Smooth muscle cell (in vitro differentiated cells): ENCODE measurements at regions not wholly inside any gene's neighbourhood (a gene's known extent, or its start where the extent isn't known, plus 50 kb on each side); places are given as distances from the start of the nearest gene placed in this dataset.
A peak's percentile ranks its signal among the peaks of the same experiment; 100 is the strongest.

Experiments used
- DNase-seq: peaks from one replicate; lab custom pipeline; 2025; ENCODE audit not compliant: unreplicated experiment; lab: John Stamatoyannopoulos, UW
- H2AFZ ChIP-seq: fragments of 200-600 bp; sonication (generic); 2 replicates; pipeline ENCODE4 v1.6.0; 2016; ENCODE audit warnings: antibody characterized with exemption, low read depth, mild to moderate bottlenecking
- H3F3A ChIP-seq: fragments of 200-600 bp; sonication (generic); 2 replicates; pipeline ENCODE4 v1.6.0; 2017; ENCODE audit warnings: antibody characterized with exemption, low read depth
- H3K27ac ChIP-seq: fragments of 200-600 bp; sonication (generic); 2 replicates; pipeline ENCODE4 v1.5.1; 2016; ENCODE audit warnings: low read depth, mild to moderate bottlenecking
- H3K27me3 ChIP-seq: fragments of 200-600 bp; sonication (generic); 2 replicates; pipeline ENCODE4 v1.6.1; 2016; ENCODE audit warnings: low read depth, mild to moderate bottlenecking
- H3K36me3 ChIP-seq: fragments of 200-600 bp; sonication (generic); 2 replicates; pipeline ENCODE4 v1.5.1; 2016; ENCODE audit warnings: low read depth
- H3K4me1 ChIP-seq: fragments of 200-600 bp; sonication (generic); 2 replicates; pipeline ENCODE4 v1.5.1; 2016; ENCODE audit warnings: low read depth
- H3K4me2 ChIP-seq: fragments of 200-600 bp; sonication (generic); 2 replicates; pipeline ENCODE4 v1.6.0; 2016; ENCODE audit warnings: mild to moderate bottlenecking
- H3K4me3 ChIP-seq: fragments of 200-600 bp; sonication (generic); 2 replicates; pipeline ENCODE4 v1.5.1; 2016; ENCODE audit warnings: mild to moderate bottlenecking
- H3K79me2 ChIP-seq: fragments of 200-600 bp; sonication (generic); 2 replicates; pipeline ENCODE4 v1.6.0; 2016; ENCODE audit warnings: low read depth, mild to moderate bottlenecking
- H3K9ac ChIP-seq: fragments of 200-600 bp; sonication (generic); 2 replicates; pipeline ENCODE4 v1.6.0; 2016; ENCODE audit warnings: low read depth
- H3K9me3 ChIP-seq: fragments of 200-600 bp; sonication (generic); replicated peaks from 2 replicates; pipeline ENCODE4 v1.5.1; 2016; ENCODE audit warnings: low read depth
- H4K20me1 ChIP-seq: fragments of 200-600 bp; sonication (generic); 2 replicates; pipeline ENCODE4 v1.6.0; 2016; ENCODE audit warnings: low read depth
- WGBS: methylation state at CpG from one replicate; pipeline ENCODE4 v1.1.7; 2016; ENCODE audit warnings: low lambda C conversion rate; 5-methylcytosine and 5-hydroxymethylcytosine counted together
- TF ChIP-seq, protein P1 (sequence below): fragments of 200-600 bp; sonication (generic); IDR thresholded peaks from 2 replicates; pipeline ENCODE4 v1.5.1; 2017; ENCODE audit warnings: borderline replicate concordance, mild to moderate bottlenecking, antibody characterized with exemption; ENCODE audit not compliant: insufficient read depth, poor library complexity, severe bottlenecking

DNA sequence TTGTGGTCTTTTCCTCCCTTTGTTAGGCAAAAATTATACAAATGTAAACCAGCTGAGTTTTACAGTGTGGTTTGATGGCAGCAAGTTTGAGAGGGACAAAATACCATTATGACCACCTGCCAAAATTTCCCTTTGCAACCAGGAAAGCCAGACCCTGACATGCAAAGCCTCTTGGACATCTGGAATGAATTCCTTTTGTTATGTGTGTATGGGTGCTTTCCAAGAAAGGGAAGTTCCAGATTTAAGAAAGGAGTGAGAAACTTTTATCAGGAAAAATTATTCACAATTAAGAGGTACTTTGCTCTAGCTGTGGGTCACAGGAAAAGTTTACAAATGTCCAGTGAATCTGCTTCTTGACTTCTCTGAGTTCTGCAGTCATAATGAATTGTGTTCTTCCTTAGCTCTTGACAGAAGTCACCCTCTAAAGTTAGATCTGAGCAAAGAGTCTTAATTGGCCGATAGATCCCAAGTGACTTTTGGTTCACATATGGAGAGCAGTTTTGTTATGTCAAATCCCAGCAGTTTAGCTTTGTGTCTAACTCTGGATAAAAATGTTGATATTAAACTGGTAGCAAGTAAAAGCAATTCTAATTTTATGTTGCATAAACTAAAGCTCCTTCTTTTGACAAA is 295.9 kb upstream of the ZNF608 start:
- H3F3A ChIP-seq, result no peaks in the 10 kb centered on the region
- WGBS, result 97% methylated on average over 1 of the region's 1 CpG
- DNase-seq, result no peak
- H3K9me3 ChIP-seq, result no peaks in the 10 kb centered on the region
- H3K9ac ChIP-seq, result no peak overlapping the region
- no peak overlapping the region for H3K4me3 ChIP-seq
- no peaks in the 10 kb centered on the region for H3K36me3 ChIP-seq
- no peaks in the 10 kb centered on the region for H4K20me1 ChIP-seq
- peaks cover 3% of the 10 kb centered on the region for H3K4me1 ChIP-seq
- H3K27me3 ChIP-seq, result no peaks in the 10 kb centered on the region
- no peak overlapping the region for H2AFZ ChIP-seq
- H3K27ac ChIP-seq, result no peak overlapping the region
- H3K79me2 ChIP-seq, result no peaks in the 10 kb centered on the region
- no peak overlapping the region for H3K4me2 ChIP-seq
- TF ChIP-seq, protein P1, sequence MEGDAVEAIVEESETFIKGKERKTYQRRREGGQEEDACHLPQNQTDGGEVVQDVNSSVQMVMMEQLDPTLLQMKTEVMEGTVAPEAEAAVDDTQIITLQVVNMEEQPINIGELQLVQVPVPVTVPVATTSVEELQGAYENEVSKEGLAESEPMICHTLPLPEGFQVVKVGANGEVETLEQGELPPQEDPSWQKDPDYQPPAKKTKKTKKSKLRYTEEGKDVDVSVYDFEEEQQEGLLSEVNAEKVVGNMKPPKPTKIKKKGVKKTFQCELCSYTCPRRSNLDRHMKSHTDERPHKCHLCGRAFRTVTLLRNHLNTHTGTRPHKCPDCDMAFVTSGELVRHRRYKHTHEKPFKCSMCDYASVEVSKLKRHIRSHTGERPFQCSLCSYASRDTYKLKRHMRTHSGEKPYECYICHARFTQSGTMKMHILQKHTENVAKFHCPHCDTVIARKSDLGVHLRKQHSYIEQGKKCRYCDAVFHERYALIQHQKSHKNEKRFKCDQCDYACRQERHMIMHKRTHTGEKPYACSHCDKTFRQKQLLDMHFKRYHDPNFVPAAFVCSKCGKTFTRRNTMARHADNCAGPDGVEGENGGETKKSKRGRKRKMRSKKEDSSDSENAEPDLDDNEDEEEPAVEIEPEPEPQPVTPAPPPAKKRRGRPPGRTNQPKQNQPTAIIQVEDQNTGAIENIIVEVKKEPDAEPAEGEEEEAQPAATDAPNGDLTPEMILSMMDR, result no peak

DNA sequence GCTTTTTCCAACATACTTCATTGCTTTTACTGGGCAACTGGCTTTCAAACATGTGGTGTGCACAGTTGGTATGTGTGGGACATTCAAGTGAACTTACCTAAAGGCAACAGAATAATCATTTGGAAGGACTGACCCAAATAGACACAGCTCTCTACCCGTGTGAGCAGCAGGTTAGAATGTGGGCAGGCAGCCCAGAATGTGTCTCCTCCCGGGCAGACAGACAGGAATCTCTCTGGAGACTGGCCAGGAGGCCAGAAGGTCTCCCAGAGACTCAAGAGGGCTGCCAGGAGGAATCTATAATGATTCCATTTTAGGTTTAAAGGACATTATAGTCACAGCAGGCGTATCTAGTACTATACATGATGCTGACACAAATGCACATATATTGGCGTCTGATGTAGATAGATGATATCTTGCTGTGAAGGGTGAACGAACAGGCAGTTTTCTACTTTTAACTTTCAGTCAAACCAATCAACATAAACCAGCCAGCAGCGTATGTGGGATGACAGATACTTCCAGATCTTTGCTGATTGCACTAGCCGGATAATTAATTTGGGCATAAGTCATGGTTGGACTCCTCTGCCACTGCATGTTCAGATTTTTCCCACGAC is 297.4 kb upstream of the ZNF608 start:
- DNase-seq, result no peak
- no peaks in the 10 kb centered on the region for H4K20me1 ChIP-seq
- no peaks in the 10 kb centered on the region for H3K27me3 ChIP-seq
- H3F3A ChIP-seq, result no peaks in the 10 kb centered on the region
- no peak overlapping the region for H3K27ac ChIP-seq
- 83% methylated on average over 8 of the region's 8 CpGs for WGBS
- no peak overlapping the region for H3K9ac ChIP-seq
- no peak overlapping the region for H3K4me3 ChIP-seq
- H3K79me2 ChIP-seq, result no peaks in the 10 kb centered on the region
- no peak overlapping the region for H2AFZ ChIP-seq
- H3K36me3 ChIP-seq, result no peaks in the 10 kb centered on the region
- no peaks in the 10 kb centered on the region for H3K9me3 ChIP-seq
- H3K4me1 ChIP-seq, result peaks cover 3% of the 10 kb centered on the region
- H3K4me2 ChIP-seq, result no peak overlapping the region
- TF ChIP-seq, protein P1, result no peak

DNA sequence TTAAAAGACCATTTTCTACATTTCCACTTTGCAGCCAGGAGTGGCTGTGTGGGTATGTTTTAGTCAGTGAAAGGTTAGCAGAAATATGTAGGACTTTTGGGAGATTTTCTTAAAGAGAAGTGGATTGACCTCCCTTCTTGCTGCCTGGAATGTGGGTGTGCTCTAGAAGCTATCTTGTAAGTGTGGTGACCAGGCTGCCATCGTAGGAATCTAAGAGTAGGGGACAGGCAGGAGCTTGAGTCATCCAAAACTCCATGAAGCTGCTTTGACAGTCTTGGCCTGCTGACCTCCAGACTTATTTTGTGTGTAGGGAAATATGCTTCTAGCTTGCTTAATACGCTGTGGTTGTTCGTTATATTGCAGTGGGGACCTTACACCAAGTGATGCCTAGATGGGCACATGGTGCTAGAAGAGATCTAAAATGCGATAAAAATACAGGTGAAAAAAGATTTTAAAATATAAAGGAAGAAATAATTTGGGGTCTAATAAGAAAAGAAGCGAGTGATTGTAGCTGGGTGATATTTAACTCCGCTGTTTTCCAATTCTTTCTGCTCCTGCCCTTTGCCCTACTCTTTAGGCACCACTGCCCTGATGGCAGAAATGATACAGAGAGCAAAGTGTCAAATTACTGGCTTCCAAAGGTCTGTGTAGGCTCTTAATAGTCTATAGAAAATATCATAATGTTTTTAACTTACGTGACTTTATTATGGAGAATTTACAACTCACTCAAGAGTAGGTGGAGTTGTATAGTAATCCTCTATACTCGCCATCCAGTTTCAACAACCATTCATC is 298.2 kb upstream of the ZNF608 start:
- Histone ChIP-seq H4K20me1 (no peaks in the 10 kb centered on the region), H3K4me1 (peaks cover 3% of the 10 kb centered on the region), H2AFZ (no peak overlapping the region), H3K36me3 (no peaks in the 10 kb centered on the region), H3K27ac (no peak overlapping the region), H3K9ac (no peak overlapping the region), H3F3A (no peaks in the 10 kb centered on the region), H3K4me3 (no peak overlapping the region), H3K27me3 (no peaks in the 10 kb centered on the region), H3K4me2 (peak overlapping the region; percentile 20), H3K79me2 (no peaks in the 10 kb centered on the region), H3K9me3 (no peaks in the 10 kb centered on the region)
- TF ChIP-seq, protein P1, result no peak
- DNase-seq, result no peak
- WGBS, result 81% methylated on average over 8 of the region's 8 CpGs
